NCI-H526 treated with DMSO at 0.1 percent for 48 hours (cell line): ENCODE measurements at regions not wholly inside any gene's neighbourhood (a gene's known extent, or its start where the extent isn't known, plus 50 kb on each side); places are given as distances from the start of the nearest gene placed in this dataset.

ENCODE experiments used
- DNase-seq: peaks from one replicate; lab custom pipeline; 2025; lab: John Stamatoyannopoulos, UW

- DNase-seq, result no peak
These were observed 52.8 kb upstream of the SVIL start for GRCh38 chr10:29687421-29688164.

DNA sequence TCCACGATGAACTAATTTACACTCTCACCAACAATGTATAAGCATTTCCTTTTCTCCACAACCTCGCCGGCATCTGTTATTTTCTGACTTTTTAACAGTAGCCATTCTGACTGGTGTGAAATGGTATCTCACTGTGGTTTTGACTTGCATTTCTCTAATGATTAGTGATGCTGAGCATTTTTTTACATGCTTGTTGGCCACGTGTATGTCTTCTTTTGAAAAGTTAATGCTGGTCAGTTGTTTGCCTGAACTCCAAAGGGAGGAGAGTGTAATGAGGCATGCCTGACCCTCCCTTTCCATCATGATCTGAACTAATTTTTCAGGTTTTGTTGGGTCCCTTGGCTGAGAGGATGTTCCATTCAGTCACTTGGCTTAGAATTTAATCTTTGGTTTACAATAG lies 50.7 kb upstream of the SVIL start:
- no peak for DNase-seq
